ENCODE measurements at regions not wholly inside any gene's neighbourhood (a gene's known extent, or its start where the extent isn't known, plus 50 kb on each side); places are given as distances from the start of the nearest gene placed in this dataset.

DNA sequence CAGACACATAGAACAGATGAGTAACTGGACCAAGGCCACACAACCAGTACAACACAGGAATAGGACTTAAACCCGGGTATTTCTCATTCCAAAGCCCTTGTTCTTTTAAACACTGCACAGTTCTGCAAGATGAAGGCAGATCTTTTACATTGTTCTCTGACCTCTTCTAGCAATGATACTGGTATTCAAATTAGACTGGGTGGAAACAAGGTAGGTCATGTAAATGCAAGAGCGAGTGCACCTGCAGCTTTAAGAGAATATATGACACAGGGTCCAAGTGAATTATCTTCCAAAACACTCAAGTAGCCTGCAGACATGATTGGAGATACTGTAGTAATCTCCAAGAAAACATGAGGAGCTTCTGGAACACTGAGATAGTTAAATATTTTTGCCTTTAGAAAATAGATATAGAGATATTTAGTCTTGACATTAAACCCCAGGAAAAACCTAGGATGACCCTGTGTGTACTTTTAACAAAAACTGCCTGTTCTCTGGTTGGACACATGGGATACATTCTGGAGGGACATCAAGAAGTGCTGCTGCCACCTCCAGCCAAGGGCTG lies 130.6 kb upstream of the EPB41L4A start:
- no peak for TF ChIP-seq POLR2A (IDR thresholded peaks at IDR 0.05)
- TF ChIP-seq, protein P1, sequence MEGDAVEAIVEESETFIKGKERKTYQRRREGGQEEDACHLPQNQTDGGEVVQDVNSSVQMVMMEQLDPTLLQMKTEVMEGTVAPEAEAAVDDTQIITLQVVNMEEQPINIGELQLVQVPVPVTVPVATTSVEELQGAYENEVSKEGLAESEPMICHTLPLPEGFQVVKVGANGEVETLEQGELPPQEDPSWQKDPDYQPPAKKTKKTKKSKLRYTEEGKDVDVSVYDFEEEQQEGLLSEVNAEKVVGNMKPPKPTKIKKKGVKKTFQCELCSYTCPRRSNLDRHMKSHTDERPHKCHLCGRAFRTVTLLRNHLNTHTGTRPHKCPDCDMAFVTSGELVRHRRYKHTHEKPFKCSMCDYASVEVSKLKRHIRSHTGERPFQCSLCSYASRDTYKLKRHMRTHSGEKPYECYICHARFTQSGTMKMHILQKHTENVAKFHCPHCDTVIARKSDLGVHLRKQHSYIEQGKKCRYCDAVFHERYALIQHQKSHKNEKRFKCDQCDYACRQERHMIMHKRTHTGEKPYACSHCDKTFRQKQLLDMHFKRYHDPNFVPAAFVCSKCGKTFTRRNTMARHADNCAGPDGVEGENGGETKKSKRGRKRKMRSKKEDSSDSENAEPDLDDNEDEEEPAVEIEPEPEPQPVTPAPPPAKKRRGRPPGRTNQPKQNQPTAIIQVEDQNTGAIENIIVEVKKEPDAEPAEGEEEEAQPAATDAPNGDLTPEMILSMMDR (IDR thresholded peaks at IDR 0.05) = no peak
